ENCODE measurements at regions not wholly inside any gene's neighbourhood (a gene's known extent, or its start where the extent isn't known, plus 50 kb on each side); places are given as distances from the start of the nearest gene placed in this dataset.

- TF ChIP-seq CTCF (conservative IDR thresholded peaks at IDR 0.05; ENCODE audit: low read depth, low read length) = no peak
- Histone ChIP-seq H3K27me3 (ENCODE audit: insufficient read depth, low read depth) (no peaks in the 10 kb centered on the region), H3K4me1 (ENCODE audit: low read depth, poor library complexity, severe bottlenecking) (peaks cover 60% of the 10 kb centered on the region), H3K27ac (peak overlapping the region; percentile 66), H3K4me3 (IDR thresholded peaks at IDR 0.05; ENCODE audit: insufficient read depth, low read depth, low read length) (no peak overlapping the region), H4K20me1 (ENCODE audit: insufficient read depth) (no peaks in the 10 kb centered on the region), H3K4me2 (peak overlapping the region; percentile 50), H3K79me2 (ENCODE audit: insufficient read depth, low read depth) (no peaks in the 10 kb centered on the region), H3K36me3 (ENCODE audit: insufficient read depth) (no peaks in the 10 kb centered on the region), H2AFZ (ENCODE audit: low read depth) (peak overlapping the region; percentile 68), H3K9ac (peak overlapping the region; percentile 46)
Measured at GRCh38 chr6:26304213-26304796, 60.7 kb upstream of the BTN3A2 start.

GRCh38 chr6:26304797-26305640 is 60.0 kb upstream of the BTN3A2 start:
- peak overlapping the region; percentile 66 for H3K27ac ChIP-seq
- peak overlapping the region; percentile 50 for H3K4me2 ChIP-seq
- peaks cover 63% of the 10 kb centered on the region for H3K4me1 ChIP-seq (ENCODE audit: low read depth, poor library complexity, severe bottlenecking)
- H3K79me2 ChIP-seq (ENCODE audit: insufficient read depth, low read depth) = no peaks in the 10 kb centered on the region
- H3K27me3 ChIP-seq (ENCODE audit: insufficient read depth, low read depth) = no peaks in the 10 kb centered on the region
- TF ChIP-seq CTCF (conservative IDR thresholded peaks at IDR 0.05; ENCODE audit: low read depth, low read length) = no peak
- H2AFZ ChIP-seq (ENCODE audit: low read depth) = peak overlapping the region; percentile 68
- H3K36me3 ChIP-seq (ENCODE audit: insufficient read depth) = no peaks in the 10 kb centered on the region
- peak overlapping the region; percentile 46 for H3K9ac ChIP-seq
- H4K20me1 ChIP-seq (ENCODE audit: insufficient read depth) = no peaks in the 10 kb centered on the region
- no peak overlapping the region for H3K4me3 ChIP-seq (IDR thresholded peaks at IDR 0.05; ENCODE audit: insufficient read depth, low read depth, low read length)

GRCh38 chr6:26305641-26305969 is 59.4 kb upstream of the BTN3A2 start:
- H3K79me2 ChIP-seq (ENCODE audit: insufficient read depth, low read depth) = no peaks in the 10 kb centered on the region
- no peak overlapping the region for H3K4me3 ChIP-seq (IDR thresholded peaks at IDR 0.05; ENCODE audit: insufficient read depth, low read depth, low read length)
- H3K4me1 ChIP-seq (ENCODE audit: low read depth, poor library complexity, severe bottlenecking) = peaks cover 61% of the 10 kb centered on the region
- peak overlapping the region; percentile 40 for H3K4me2 ChIP-seq
- H3K36me3 ChIP-seq (ENCODE audit: insufficient read depth) = no peaks in the 10 kb centered on the region
- H3K27me3 ChIP-seq (ENCODE audit: insufficient read depth, low read depth) = no peaks in the 10 kb centered on the region
- H4K20me1 ChIP-seq (ENCODE audit: insufficient read depth) = no peaks in the 10 kb centered on the region
- peak overlapping the region; percentile 66; the same call in 1 of the 2 replicates for H3K27ac ChIP-seq
- no peak for TF ChIP-seq CTCF (conservative IDR thresholded peaks at IDR 0.05; ENCODE audit: low read depth, low read length)
- no peak overlapping the region; the same call in 1 of the 2 replicates for H2AFZ ChIP-seq (ENCODE audit: low read depth)
- H3K9ac ChIP-seq = no peak overlapping the region

- H3K9ac ChIP-seq = no peak overlapping the region
- no peaks in the 10 kb centered on the region for H3K27me3 ChIP-seq (ENCODE audit: insufficient read depth, low read depth)
- H4K20me1 ChIP-seq (ENCODE audit: insufficient read depth) = no peaks in the 10 kb centered on the region
- H3K36me3 ChIP-seq (ENCODE audit: insufficient read depth) = no peaks in the 10 kb centered on the region
- no peak overlapping the region for H3K4me3 ChIP-seq (IDR thresholded peaks at IDR 0.05; ENCODE audit: insufficient read depth, low read depth, low read length)
- no peak overlapping the region for H2AFZ ChIP-seq (ENCODE audit: low read depth)
- H3K79me2 ChIP-seq (ENCODE audit: insufficient read depth, low read depth) = no peaks in the 10 kb centered on the region
- no peak for TF ChIP-seq CTCF (conservative IDR thresholded peaks at IDR 0.05; ENCODE audit: low read depth, low read length)
- H3K27ac ChIP-seq = no peak overlapping the region
- H3K4me1 ChIP-seq (ENCODE audit: low read depth, poor library complexity, severe bottlenecking) = peaks cover 59% of the 10 kb centered on the region
- no peak overlapping the region for H3K4me2 ChIP-seq
Measured at GRCh38 chr6:26306232-26306631, 58.8 kb upstream of the BTN3A2 start.
